ENCODE measurements at regions not wholly inside any gene's neighbourhood (a gene's known extent, or its start where the extent isn't known, plus 50 kb on each side); places are given as distances from the start of the nearest gene placed in this dataset.

DNA sequence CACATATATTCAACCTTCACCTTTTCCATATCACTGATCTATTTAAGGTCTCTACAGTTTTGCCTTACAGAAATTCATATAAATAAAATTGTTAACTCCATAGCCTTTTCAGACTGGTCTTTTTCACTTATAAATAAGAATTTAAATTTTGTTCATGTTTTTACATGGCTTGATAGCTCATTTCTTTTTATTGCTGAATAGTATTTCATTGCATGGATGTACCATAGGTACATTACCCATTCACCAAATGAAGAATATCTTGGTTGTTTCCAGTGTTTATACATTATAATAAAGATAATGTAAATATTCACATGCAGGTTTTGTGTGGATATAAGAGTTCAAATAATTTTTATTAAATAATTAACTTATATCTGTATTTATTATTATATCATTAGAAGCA, 1765.0 kb downstream of the OTOL1 start:
- Histone ChIP-seq H3K36me3 (ENCODE audit: control insufficient read depth in 2 of 2, extremely low read depth in 1 of 2, insufficient read depth in 2 of 2, low read length in 2 of 2) (no peaks in the 10 kb centered on the region), H3K79me2 (ENCODE audit: control insufficient read depth, insufficient read depth, low read length) (no peaks in the 10 kb centered on the region), H3K27ac (ENCODE audit: insufficient read depth, low read depth, low read length) (no peak overlapping the region), H3K9me1 (replicated peaks; ENCODE audit: control insufficient read depth, extremely low read depth, insufficient read depth, low read length) (no peaks in the 10 kb centered on the region), H4K20me1 (replicated peaks; ENCODE audit: control insufficient read depth, extremely low read depth, insufficient read depth, low read length) (no peaks in the 10 kb centered on the region), H2AFZ (ENCODE audit: low read depth, low read length) (no peak overlapping the region), H3K4me1 (ENCODE audit: control insufficient read depth, extremely low read depth, insufficient read depth, low read length) (no peaks in the 10 kb centered on the region), H3K9ac (replicated peaks; ENCODE audit: extremely low read depth, insufficient read depth, low read length) (no peak overlapping the region), H3K4me3 (replicated peaks in 1 of 3; ENCODE audit: insufficient read depth in 1 of 3, low read depth in 1 of 3, low read length in 3 of 3) (no peak overlapping the region), H3K4me2 (ENCODE audit: insufficient read depth, low read length) (no peak overlapping the region), H3K27me3 (ENCODE audit: control insufficient read depth in 2 of 2, insufficient read depth in 2 of 2, low read length in 2 of 2) (no peaks in the 10 kb centered on the region), H3K9me3 (replicated peaks; ENCODE audit: control insufficient read depth, insufficient read depth, low read length) (peaks cover 4% of the 10 kb centered on the region)
- FAIRE-seq (no peak), DNase-seq (ENCODE audit: low read depth, low spot score) (no peak)
- dilution Hi-C loops (cut with MboI; ENCODE audit: extremely low pct_ligation_motif_present, low sequenced_read_pairs) (no loop called here), intact Hi-C loops (cut with micrococcal nuclease) (no loop called here)
- no peak for TF ChIP-seq POLR2A (IDR thresholded peaks at IDR 0.05; ENCODE audit: low read depth, low read length)
- TF ChIP-seq FOS (IDR thresholded peaks at IDR 0.05; ENCODE audit: borderline replicate concordance, insufficient read depth, low read length): no peak
- no peak for TF ChIP-seq POLR2AphosphoS5 (IDR thresholded peaks at IDR 0.05; ENCODE audit: insufficient read depth, low read depth, low read length)
- no peak for TF ChIP-seq GATA2 (IDR thresholded peaks at IDR 0.05; ENCODE audit: insufficient read depth, insufficient read length, low read depth, low read length)
- TF ChIP-seq MYC (IDR thresholded peaks at IDR 0.05; ENCODE audit: low read depth, low read length): no peak
- TF ChIP-seq EZH2 (IDR thresholded peaks at IDR 0.05; ENCODE audit: borderline replicate concordance, low read depth, low read length, severe bottlenecking): no peak
- TF ChIP-seq, protein P1, sequence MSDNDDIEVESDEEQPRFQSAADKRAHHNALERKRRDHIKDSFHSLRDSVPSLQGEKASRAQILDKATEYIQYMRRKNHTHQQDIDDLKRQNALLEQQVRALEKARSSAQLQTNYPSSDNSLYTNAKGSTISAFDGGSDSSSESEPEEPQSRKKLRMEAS (IDR thresholded peaks at IDR 0.05; ENCODE audit: insufficient read depth, insufficient read length): no peak
- TF ChIP-seq, protein P2, sequence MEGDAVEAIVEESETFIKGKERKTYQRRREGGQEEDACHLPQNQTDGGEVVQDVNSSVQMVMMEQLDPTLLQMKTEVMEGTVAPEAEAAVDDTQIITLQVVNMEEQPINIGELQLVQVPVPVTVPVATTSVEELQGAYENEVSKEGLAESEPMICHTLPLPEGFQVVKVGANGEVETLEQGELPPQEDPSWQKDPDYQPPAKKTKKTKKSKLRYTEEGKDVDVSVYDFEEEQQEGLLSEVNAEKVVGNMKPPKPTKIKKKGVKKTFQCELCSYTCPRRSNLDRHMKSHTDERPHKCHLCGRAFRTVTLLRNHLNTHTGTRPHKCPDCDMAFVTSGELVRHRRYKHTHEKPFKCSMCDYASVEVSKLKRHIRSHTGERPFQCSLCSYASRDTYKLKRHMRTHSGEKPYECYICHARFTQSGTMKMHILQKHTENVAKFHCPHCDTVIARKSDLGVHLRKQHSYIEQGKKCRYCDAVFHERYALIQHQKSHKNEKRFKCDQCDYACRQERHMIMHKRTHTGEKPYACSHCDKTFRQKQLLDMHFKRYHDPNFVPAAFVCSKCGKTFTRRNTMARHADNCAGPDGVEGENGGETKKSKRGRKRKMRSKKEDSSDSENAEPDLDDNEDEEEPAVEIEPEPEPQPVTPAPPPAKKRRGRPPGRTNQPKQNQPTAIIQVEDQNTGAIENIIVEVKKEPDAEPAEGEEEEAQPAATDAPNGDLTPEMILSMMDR (IDR thresholded peaks at IDR 0.05; ENCODE audit: extremely low read depth in 1 of 2, insufficient read depth in 1 of 2, low read depth in 1 of 2, low read length in 2 of 2): no peak
- no peak for TF ChIP-seq JUN (IDR thresholded peaks at IDR 0.05; ENCODE audit: borderline replicate concordance, insufficient read depth, insufficient read length, low read depth)
- POLR2A ChIA-PET: no interaction called here
- no TSS peak for BruUV-seq (replicated peaks)
- CTCF ChIA-PET: no interaction called here

All from endothelial cell of umbilical vein (primary cell).